RPMI7951 (cell line): ENCODE measurements at regions not wholly inside any gene's neighbourhood (a gene's known extent, or its start where the extent isn't known, plus 50 kb on each side); places are given as distances from the start of the nearest gene placed in this dataset.

Experiments used
- DNase-seq: peaks from one replicate; pipeline ENCODE4 v3.0.0-alpha.2; 2012; ENCODE audit warnings: low read depth

DNA sequence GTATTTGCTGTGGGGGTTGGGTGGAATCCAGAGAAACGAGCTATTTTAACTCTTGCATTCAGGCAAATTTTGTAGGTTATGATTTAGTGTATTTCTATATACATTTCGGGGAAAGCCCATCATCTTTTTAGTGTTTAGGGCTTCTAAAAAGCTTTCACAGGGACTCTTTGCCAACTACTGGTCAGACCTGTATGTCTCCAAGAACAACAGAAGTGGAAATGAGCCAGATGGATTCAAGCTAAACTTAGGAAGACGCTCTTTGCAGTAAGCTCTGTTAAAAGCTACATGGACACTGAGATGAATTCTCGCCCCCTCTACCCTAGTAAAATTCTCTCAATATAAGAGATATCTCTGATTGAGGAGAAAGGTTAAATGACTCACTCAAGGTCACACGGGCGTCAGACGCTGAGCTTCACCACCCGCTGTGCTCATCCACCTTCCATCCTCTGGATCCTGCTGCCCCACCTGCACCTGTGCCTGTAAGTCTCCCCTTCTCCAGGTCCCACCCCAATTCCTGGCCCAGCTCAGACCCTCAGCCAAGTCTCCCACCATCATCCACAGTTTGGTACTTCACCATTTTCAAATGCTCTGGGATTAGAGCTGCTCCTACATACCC is 85.6 kb downstream of the MARCHF4 start:
- DNase-seq = peak; percentile 28

DNA sequence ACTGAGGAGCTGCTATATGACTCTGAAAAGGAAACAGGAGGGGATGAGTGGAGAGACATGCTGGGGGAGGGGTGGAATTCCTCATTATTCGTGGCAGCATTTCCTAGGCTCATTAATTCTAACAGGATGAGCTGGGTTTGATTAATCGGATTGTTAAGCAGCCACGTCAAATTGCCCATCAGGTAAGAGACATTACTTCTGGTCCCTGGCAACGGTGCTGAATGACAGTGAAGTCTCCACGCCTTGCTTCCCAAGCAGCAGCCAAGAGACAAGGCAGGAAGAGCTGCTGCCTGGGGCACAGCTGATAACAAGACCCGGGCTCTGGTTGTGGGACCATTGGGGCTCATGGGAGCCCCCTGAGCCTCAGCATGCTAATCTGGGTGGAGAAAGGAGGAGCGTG is 86.6 kb downstream of the MARCHF4 start:
- DNase-seq = no peak

DNA sequence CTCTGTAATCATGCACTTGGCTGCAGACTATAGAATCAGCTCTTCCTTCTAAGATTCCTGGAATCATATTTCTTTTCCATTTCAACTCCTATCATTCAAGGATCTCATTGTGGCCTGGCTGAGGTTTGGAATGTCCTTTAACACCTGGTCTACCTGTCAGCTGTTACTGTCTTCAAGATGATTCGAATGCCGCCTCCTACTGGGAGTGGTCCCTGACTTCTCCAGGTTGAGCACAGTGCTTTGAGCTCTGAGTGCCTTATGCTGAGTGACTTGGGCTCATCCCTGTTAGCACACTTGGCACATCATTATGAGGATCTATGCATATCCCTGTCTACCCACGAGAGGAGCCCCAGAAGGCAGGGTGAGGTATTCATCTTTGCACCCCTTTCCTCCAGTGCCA is 87.6 kb downstream of the MARCHF4 start:
- no peak for DNase-seq

GRCh38 chr2:216283038-216283900 is 89.0 kb downstream of the MARCHF4 start:
- DNase-seq = no peak

GRCh38 chr2:216281876-216282275 is 90.4 kb downstream of the MARCHF4 start:
- DNase-seq = no peak

GRCh38 chr2:216281316-216281715 is 91.0 kb downstream of the MARCHF4 start:
- DNase-seq = peak; percentile 13

DNA sequence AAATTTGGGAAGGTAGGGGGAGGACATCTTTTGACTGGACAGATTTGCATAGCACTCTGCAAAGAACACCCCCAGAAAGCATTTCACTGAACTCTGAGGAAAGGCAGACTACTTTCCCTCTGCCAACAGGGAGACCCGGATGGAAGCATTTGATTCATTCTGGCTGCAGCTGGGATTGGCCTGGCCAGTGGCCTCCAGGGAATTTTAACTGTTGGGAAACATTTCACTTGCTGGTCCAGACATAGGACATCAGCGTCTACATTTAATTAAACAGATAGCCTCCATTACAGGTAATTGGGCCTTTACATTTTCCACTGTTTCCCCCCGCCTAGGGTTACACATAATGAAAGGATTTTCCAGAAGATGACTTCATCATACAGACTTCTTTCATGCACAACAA is 92.8 kb downstream of the MARCHF4 start:
- peak; percentile 21 for DNase-seq

GRCh38 chr2:216279031-216279430 is 93.3 kb downstream of the MARCHF4 start:
- DNase-seq = no peak

DNA sequence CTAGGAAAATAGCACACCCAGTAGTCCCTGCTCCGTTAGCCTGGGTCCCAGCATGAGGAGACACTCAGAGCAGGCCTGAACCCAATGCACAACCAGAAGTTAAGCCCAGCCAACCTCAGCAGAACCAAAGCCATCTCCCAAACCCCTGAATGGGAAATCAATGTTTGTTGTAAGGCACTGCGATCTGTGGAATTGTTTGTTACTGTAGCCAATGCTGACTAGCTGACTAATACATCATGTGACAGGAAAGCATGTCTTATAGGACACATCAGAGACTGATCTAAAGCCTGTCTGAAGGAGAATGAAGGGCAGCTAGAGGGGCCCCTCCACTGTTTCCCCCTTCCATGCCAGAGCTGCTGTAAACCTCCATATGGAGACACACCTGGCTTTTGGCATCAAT is 96.4 kb downstream of the MARCHF4 start:
- DNase-seq = no peak

- peak; percentile 87 for DNase-seq
These were observed 98.0 kb downstream of the MARCHF4 start for GRCh38 chr2:216274194-216274840.

GRCh38 chr2:216261042-216261537 is 111.2 kb downstream of the MARCHF4 start:
- no peak for DNase-seq

- DNase-seq = no peak
These were observed 111.7 kb downstream of the MARCHF4 start for GRCh38 chr2:216260629-216261028.

DNA sequence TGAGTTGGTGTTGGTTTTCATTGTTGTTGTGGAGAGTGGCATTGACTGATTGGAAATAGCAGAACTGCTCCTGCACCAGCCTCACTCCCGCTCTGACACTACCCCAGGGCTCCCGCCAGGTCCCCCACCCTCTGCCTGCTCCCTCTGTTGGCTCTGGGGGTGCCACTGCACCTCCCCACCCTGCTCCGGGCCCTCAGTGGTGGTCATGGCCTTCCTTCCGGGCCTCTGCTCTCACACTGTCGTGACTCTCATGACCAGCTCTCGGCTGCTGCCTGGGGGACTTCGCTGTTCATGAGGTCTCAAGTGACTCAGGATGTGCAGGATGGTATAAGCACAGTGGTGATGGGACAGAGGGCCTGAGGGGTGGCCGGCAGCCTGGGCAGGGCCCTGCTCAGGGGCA is 113.2 kb downstream of the MARCHF4 start:
- DNase-seq = no peak

- DNase-seq = no peak
These were observed 115.2 kb downstream of the MARCHF4 start for GRCh38 chr2:216257089-216257488.
